DOHH2 (cell line): ENCODE measurements at regions not wholly inside any gene's neighbourhood (a gene's known extent, or its start where the extent isn't known, plus 50 kb on each side); places are given as distances from the start of the nearest gene placed in this dataset.

Experiments
- EZH2phosphoT487 ChIP-seq: fragments of 200-600 bp; sonication (generic); IDR thresholded peaks from 2 replicates; pipeline ENCODE4 v1.6.1; 2017; ENCODE audit warnings: borderline replicate concordance, mild to moderate bottlenecking, antibody characterized with exemption, low read length, moderate library complexity, mixed read lengths
- TF ChIP-seq, protein P1 (sequence below): fragments of 200-600 bp; sonication (generic); IDR thresholded peaks from one replicate; pipeline ENCODE4 v1.5.1; 2014; ENCODE audit warnings: antibody characterized with exemption, mild to moderate bottlenecking, low read depth, low read length; ENCODE audit not compliant: poor library complexity, severe bottlenecking

DNA sequence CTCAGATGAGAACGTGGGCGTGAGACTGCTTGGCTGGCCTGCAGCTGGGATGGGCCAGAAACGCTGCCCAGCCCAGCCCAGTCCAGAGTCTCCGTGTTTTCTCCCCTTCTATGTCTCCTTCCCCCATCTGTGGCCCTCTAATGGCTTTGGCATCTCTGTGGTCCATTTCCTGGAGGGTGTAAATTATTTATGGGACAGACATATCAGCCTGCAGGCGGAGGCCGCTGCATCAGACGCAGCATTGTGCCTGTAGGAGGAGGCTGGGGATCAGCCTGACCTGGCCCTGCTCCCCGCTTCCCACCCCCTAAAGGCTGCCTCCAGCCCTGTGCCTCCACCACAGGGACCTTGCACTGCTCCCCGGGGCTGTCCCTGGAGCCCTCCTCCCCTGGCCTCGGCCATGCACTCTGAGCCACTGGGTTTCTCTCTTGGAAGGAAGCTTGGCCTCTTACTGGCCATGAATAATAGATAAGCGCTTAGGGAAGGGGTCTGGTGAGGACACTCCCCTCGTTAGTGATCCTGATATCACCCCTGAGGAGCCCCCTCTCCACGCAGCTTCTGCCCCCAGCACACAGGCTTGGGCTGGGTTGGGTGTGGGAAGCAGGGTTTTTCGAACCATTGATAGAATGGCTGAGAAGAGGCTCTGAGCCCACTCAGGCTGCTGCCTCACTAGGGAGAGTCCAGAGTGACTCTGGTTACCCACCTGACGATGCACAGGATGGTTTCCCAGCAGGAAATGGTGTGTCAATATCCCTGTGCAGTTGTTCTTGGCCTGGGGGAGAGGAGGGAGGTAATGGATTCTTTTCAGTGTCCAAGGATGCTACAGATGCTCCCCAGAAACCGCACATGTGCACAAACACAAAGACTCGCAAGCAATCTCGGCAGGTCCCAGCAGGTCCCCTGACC lies 185.5 kb downstream of the MYCN start:
- TF ChIP-seq, protein P1, sequence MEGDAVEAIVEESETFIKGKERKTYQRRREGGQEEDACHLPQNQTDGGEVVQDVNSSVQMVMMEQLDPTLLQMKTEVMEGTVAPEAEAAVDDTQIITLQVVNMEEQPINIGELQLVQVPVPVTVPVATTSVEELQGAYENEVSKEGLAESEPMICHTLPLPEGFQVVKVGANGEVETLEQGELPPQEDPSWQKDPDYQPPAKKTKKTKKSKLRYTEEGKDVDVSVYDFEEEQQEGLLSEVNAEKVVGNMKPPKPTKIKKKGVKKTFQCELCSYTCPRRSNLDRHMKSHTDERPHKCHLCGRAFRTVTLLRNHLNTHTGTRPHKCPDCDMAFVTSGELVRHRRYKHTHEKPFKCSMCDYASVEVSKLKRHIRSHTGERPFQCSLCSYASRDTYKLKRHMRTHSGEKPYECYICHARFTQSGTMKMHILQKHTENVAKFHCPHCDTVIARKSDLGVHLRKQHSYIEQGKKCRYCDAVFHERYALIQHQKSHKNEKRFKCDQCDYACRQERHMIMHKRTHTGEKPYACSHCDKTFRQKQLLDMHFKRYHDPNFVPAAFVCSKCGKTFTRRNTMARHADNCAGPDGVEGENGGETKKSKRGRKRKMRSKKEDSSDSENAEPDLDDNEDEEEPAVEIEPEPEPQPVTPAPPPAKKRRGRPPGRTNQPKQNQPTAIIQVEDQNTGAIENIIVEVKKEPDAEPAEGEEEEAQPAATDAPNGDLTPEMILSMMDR = no peak
- no peak for TF ChIP-seq EZH2phosphoT487
